HG03159 (cell line): ENCODE measurements at regions not wholly inside any gene's neighbourhood (a gene's known extent, or its start where the extent isn't known, plus 50 kb on each side); places are given as distances from the start of the nearest gene placed in this dataset.
"Not testable (repeated sequence)": the region's sequence is repeated elsewhere in the genome, so short reads cannot be mapped to it uniquely, and the experiment has no call there.

ENCODE experiments used
- ATAC-seq: cut with Tn5 transposase; IDR thresholded peaks from one replicate; pipeline ENCODE4 v1.9.1; 2021; ENCODE audit warnings: mild to moderate bottlenecking, moderate library complexity; ENCODE audit not compliant: unreplicated experiment

DNA sequence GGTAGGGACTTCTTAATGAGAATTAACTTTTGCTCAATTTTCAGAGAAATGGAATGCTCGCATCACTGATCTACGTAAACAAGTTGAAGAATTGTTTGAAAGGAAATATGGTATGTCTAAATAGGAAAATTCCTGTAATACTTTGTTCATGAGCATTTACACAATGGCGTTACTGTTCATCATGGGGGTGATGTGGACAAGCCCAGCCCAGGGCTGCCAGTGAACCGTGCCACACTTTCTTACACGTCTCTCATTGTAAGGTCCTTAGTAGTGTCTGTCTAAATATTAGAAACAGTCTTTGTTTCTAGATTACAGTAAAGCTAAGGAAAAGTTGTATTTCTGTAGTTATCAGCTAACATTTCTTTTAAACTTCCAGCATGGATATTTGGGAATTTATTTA lies 91.0 kb upstream of the SPDYE9 start:
- ATAC-seq = not testable (repeated sequence)

DNA sequence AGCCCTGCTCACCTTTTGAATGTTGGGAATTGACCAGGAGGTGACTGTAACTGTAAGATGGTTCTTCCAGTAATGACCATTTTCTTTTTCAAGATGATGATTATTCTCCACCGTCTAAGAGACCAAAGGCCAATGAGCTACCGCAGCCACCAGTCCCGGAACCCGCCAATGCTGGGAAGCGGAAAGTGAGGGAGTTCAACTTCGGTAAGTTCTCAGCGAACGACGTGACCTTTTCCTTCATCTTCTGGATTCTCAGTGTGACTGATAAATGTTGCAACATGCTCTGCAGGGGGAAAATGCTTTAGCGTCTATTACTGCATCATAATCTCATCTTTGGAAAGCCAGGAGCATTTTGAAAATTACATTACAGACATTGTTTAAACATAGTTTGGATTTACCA lies 89.5 kb upstream of the SPDYE9 start:
- not testable (repeated sequence) for ATAC-seq

DNA sequence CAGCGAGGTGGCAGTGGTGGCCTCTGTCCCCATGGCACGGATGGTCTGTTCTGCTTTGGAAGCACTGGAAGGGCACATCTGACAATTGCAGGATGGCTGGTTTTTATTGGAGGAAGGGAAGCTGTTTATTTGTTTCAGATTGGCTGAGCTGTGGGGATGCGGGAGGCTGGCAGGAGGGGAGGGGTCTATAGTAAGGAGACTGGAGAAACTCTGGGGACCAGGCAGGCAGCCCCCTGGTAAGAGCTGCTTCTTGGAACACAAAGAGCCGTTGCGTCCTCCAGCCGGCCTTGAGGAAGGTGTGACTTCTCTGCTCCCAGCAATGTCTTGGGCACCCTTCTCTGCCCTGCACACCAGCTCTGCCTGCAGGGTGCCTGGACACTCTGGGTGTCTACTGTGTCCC lies 85.1 kb upstream of the SPDYE9 start:
- not testable (repeated sequence) for ATAC-seq

DNA sequence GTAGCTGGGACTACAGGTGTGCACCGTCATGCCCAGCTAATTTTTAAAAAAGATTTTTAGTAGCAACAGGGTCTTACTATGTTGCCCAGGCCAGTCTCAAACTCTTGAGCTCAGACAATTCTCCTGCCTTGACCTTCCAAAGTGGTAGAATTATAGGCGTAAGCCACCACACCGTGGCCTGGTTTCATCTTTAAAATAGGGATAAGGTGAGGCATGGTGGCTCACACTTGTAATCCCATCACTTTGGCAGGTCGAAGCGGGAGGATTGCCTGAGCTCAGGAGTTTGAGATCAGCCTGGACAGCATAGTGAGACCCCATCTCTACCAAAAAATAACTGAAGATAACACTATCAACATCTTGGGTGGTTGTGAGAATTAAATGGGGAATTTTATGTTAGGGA lies 84.6 kb upstream of the SPDYE9 start:
- ATAC-seq = not testable (repeated sequence)

DNA sequence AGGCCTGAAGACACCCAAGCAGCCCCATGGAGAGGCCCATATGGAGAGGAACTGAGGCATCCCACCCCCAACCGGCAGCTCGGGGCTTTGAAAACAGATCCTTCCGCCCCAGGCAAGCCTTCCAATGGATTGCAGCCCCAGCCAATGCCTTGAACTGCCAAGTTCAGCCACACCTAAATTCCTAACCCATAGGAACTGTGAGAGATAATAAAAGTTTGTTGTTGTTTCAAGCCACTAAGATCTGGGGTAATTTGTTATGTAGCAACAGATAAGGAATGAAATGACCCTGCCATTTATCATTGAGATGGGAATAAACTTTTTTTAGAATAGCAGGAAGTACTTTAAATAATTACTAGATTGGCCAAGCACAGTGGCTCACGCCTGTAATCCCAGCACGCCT lies 80.3 kb upstream of the SPDYE9 start:
- ATAC-seq = not testable (repeated sequence)

DNA sequence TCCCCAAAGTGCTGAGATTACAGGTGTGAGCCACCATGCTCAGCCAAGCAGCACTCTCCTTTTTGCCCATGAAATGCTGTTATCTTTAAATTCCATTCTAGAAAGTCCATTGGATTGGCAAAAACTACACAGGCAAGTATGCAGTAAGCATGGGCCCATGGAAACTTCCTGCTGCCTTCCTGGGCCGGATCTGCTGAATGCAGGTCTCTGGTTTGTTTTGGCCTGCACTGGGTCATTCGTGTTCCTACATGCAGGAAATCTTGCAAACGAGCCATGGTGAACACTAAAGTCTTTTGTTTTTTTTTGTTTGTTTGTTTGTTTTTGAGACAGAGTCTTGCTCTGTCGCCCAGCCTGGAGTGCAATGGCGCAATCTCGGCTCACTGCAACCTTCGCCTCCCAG lies 76.8 kb upstream of the SPDYE9 start:
- ATAC-seq = not testable (repeated sequence)

DNA sequence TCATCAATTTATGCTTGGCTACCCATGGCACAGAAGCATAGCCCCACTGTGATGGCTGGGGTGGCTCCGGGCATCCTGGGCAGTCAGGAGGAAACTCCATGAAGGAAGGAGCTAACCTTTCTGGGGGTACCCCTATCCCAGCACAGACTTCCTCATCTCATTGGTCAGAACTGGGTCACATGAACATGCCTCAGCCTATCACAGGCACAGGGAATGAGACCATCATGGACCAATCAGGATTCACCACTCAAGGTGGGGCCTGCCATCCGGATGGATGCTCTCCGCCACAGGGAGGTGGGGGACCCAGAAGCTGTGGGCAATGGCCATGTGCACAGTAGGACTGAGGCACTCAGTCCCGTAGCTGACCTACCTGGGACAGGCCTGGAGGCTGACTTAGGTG lies 75.9 kb upstream of the SPDYE9 start:
- not testable (repeated sequence) for ATAC-seq

DNA sequence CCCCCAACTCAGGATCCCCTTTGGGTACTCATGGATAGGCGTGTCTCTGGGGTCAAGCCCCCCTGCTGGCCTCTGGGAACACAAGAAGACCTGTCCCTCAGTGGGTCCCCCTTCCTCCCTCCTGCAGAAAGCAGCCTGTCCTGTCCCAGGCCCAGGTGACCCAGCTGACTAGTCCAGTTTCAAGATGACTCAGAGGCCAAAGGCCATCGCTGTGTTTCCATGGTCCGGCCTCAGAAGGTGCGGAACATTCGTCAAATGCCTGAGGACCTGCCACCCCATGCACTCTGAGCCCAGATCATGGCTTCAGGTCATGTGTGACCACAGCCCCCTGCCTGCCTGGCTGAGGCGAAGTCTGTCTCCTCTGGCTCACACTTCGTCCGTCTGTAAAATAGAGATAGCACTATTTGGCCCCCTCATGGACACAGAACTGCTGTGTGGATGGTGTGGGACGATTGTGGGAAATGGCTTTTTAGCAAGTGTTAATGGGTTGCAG lies 71.4 kb upstream of the SPDYE9 start:
- not testable (repeated sequence) for ATAC-seq

DNA sequence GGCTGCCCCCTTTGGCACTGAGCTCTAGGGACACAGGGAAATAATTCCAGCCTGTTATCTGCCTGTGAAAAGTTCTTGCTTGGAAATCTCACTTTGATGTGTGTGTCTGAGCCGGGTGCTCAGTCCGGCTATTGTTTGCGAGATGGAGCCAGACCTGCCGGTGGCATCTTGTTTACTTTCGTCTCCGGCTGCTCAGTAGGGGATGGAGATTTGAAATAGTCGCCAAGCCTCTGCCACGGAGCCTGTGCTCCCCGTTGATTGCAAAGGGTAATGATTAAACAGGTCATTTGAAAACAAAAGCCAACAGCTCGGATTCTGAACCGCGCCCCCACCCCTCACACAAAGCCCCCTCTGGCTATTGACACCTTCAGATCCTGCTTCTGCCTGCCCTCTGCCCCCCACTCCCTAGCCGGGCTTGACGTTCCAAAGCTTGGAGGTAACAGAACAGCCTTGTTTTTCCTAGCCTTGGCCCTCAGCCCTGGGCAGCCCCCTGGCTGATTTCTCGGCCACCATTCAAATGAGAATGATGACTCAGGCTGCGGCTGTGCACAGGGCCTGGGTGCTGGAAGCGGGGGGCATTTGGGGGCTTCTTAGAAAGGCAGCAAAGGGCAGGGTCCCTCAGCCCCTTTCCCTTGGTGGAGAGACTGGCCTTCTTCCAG lies 70.8 kb upstream of the SPDYE9 start:
- ATAC-seq = not testable (repeated sequence)

DNA sequence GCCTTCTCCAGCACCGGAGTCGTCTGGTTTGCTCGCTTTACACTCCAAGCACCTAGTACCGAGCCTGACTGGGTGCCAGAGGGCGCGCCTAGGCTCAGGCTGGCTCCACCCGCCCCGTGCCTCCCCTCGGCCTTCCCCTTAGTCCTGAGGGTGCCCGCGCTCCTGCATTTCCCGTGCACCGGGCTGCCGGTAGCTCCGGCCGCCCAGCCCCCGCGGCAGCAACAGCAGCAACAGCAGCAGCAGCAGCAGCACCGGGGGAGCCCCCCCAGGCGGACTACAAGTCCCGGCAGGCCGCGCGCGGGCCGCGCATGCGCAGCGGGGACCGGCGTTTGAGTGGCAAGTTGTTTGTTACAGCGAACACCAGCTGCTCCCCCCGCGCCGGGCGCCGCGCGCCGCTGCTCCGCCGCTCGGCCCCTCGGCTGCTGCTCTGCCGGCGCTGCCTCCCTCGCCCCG lies 68.8 kb upstream of the SPDYE9 start:
- ATAC-seq = peak; percentile 87

DNA sequence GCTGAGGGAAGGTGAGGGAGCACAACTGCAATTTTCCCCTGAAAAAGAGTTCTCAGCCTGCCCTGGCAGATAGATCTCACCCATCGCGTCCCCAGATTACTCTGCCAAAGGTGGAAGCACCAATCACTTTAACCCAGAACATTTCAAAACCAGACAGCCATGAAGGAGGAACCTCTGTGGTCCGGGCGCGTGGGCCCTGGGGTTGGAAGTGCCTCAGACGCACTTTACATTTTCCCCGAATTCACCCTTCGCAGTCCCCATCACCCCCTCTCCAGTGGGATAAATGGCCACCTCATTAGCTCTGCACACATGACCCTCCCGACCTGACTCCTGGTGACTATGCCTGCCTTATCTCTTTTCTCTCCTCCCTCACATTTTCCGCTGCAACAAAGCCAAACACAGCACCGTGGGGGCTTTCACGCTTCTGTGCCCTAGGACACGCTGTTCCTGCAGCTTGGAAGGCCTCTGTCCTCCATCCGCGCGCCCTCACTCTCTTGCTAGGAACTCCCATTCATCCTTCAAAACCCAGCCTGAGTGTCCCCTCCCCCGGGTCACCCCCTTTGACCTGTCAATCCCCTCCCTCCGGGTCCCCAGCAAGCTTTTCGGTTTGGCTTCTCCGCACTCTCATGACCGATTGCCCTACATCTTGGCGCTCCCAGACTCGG lies 68.2 kb upstream of the SPDYE9 start:
- ATAC-seq = peak; percentile 2

DNA sequence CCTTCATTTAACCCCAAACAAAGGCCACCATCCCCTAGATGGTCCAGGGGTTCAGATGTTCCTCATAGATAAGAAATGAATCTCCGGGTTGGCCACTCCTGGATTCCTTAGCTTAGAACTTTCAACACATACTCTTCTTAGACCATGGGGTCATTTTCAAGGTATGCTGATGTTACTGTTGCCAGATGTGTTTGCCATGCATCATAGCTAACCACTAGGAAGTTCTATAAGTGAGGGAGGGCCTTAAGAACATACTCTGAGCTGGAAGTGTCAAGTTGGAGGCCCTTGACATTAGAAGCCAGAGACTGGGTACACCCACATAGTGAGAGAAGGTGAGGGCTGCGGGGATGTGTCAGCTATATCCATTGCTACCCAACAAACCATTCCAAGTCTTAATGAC lies 62.7 kb upstream of the SPDYE9 start:
- not testable (repeated sequence) for ATAC-seq

DNA sequence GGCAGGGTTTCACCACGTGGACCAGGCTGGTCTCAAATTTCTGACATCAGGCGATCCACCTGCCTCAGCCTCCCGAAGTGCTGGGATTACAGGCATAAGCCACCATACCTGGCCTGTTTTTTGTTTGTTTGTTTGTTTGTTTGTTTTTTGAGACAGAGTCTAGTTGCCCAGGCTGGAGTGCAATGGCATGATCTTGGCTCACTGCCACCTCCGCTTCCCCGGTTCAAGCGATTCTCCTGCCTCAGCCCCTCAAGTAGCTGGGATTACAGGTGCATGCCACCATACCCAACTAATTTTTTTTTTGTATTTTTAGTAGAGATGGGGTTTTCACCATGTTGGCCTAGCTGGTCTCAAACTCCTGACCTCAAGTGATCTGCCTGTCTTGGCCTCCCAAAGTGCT lies 61.8 kb upstream of the SPDYE9 start:
- not testable (repeated sequence) for ATAC-seq

DNA sequence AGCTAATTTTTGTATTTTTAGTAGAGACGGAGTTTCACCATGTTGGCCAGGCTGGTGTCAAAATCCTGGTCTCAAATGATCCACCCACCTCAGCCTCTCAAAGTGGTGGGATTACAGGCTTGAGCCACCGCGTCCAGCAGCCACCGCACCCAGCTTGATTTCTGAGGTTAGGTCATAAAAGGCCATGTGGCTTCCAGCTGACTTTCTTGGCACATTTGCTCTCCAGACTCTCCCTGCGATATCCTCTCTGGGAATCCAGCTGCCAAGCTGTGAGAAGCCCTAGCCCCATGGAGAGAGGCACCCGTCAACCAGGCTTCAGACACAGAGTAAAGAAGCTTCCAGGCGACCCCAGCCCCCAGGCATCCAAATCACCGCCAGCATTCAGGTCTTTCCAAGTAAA lies 58.2 kb upstream of the SPDYE9 start:
- not testable (repeated sequence) for ATAC-seq

DNA sequence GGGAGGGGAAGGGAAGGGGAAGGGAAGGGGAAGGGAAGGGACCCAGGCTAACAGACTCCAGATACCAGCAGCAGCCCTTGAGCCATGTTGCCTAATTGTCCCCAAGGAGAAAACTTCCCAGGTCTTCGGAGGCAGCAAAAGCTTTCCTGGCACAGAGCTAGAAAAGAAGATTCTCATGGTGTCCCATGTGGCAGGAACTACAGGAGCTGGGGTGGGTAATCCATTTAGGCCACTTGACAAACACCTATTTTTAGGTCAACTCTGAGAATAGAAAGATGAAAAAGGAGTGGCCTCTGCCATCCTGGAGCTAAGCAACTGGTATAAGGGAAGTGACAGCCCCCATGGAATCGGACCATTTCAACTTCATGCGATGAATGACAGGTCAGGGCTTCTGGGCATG lies 52.1 kb upstream of the SPDYE9 start:
- not testable (repeated sequence) for ATAC-seq
